ENCODE measurements at regions not wholly inside any gene's neighbourhood (a gene's known extent, or its start where the extent isn't known, plus 50 kb on each side); places are given as distances from the start of the nearest gene placed in this dataset.

- H3K4me3 ChIP-seq (ENCODE audit: low read depth, low read length) = no peak overlapping the region
- H3K4me1 ChIP-seq = no peaks in the 10 kb centered on the region
- no peaks in the 10 kb centered on the region for H3K27me3 ChIP-seq
- no peak for TF ChIP-seq CTCF (IDR thresholded peaks at IDR 0.05; ENCODE audit: low read depth, low read length)
- H3K9me3 ChIP-seq = no peaks in the 10 kb centered on the region
- no peaks in the 10 kb centered on the region for H3K36me3 ChIP-seq
- DNase-seq = no peak
These were observed 69.0 kb upstream of the HMHB1 start for GRCh38 chr5:143742951-143743350.

GRCh38 chr5:143741421-143741820 lies 70.5 kb upstream of the HMHB1 start:
- no peaks in the 10 kb centered on the region for H3K9me3 ChIP-seq

GRCh38 chr5:143740956-143741355 lies 71.0 kb upstream of the HMHB1 start:
- no peaks in the 10 kb centered on the region for H3K27me3 ChIP-seq
- TF ChIP-seq CTCF (IDR thresholded peaks at IDR 0.05; ENCODE audit: low read depth, low read length) = no peak
- H3K36me3 ChIP-seq = no peaks in the 10 kb centered on the region
- no peak for DNase-seq
- H3K4me1 ChIP-seq = no peaks in the 10 kb centered on the region
- H3K9me3 ChIP-seq = no peaks in the 10 kb centered on the region
- H3K4me3 ChIP-seq (ENCODE audit: low read depth, low read length) = no peak overlapping the region

More at GRCh38 chr5:143741421-143741820, 70.5 kb upstream of the HMHB1 start:
- DNase-seq = no peak
- Histone ChIP-seq H3K27me3 (no peaks in the 10 kb centered on the region), H3K4me1 (no peaks in the 10 kb centered on the region), H3K4me3 (ENCODE audit: low read depth, low read length) (no peak overlapping the region), H3K36me3 (no peaks in the 10 kb centered on the region)
- TF ChIP-seq CTCF (IDR thresholded peaks at IDR 0.05; ENCODE audit: low read depth, low read length) = no peak

DNA sequence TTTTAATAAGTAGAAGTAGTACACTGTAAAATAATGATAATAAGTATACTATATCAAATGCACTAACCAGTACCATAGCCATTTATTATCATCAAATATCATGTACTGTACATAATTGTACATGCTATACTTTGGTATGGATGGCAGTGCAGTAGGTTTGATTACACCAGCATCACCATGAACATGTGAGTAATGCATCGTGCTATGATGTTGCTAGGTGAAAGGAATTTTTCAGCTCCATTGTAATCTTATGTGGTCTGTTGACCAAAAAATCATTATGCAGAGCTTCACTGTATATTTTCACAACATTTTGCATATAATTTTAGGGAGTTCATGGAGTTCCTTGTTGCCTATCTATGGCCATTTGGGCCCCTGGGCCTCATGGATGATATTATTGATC lies 72.2 kb upstream of the HMHB1 start:
- Histone ChIP-seq H3K4me3 (ENCODE audit: low read depth, low read length) (no peak overlapping the region), H3K27me3 (no peaks in the 10 kb centered on the region)
- no peak for TF ChIP-seq CTCF (IDR thresholded peaks at IDR 0.05; ENCODE audit: low read depth, low read length)

DNA sequence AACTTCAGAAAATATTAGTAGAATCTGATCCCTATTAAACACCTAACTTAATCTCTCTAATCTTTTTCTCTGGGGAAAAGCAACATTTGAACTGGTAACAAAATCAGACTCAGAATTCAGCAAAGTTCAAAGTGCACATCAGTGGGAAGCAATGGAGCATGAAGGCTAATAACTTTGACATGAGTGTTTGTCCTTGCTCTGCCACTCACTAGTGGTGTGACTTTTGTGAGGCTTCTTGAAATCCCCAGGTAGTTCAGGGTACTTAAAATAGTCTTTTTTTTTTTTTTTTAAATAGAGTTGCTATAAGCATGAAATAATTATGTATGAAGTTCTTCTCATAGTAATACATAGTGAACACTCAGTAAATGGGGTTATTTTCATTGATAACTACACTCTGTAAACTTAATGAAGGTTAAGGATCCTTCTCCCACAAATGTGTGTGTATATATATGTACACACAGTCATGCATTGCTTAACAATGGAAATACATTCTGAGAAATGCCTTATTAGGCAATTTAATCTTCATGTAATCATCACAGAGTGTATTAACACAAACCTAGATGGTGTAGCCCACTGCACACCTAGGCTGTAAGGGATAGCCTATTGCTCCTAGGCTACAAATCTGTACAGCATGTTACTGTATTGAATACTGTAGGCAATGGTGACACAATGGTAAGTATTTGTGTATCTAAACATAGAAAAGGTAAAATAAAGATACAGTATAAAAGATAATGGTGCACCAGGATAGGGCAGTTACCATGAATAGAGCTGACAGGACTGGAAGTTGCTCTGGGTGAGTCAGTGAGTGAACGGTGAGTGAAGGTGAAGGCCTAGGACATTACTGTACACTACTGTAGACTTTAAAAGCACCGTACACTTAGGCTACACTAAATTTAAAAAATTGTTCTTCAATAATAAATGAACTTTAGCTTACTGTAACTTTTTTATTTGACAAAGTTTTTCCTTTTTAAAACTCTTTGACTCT lies 73.3 kb upstream of the HMHB1 start:
- H3K4me1 ChIP-seq = no peaks in the 10 kb centered on the region
- H3K27me3 ChIP-seq = no peaks in the 10 kb centered on the region
- TF ChIP-seq CTCF (IDR thresholded peaks at IDR 0.05; ENCODE audit: low read depth, low read length) = no peak
- no peaks in the 10 kb centered on the region for H3K36me3 ChIP-seq
- DNase-seq = no peak
- no peak overlapping the region for H3K4me3 ChIP-seq (ENCODE audit: low read depth, low read length)
- H3K9me3 ChIP-seq = no peaks in the 10 kb centered on the region

More for the DNA sequence above, 72.2 kb upstream of the HMHB1 start:
- no peak for DNase-seq
- Histone ChIP-seq H3K36me3 (no peaks in the 10 kb centered on the region), H3K9me3 (no peaks in the 10 kb centered on the region), H3K4me1 (no peaks in the 10 kb centered on the region)

DNA sequence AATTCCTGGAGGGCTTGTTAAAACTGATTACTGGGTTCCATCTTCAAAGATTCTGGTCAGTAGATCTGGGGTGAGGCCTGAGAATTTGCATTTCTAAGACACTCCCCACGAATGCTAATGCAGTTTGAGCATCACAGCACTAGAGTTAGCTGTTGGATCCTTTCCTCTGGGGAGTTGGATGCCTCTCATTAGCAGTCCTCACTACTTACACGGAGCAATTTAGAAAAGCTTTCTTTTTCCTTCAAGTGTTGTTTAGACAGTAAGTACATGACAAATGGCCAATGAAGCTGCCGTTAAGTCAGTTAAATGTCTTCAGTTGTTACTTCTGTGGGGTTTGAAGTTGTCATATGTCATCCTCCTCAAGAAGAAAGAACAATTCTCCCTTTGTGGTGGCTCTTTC lies 74.9 kb upstream of the HMHB1 start:
- no peak for DNase-seq
- Histone ChIP-seq H3K36me3 (no peaks in the 10 kb centered on the region), H3K27me3 (no peaks in the 10 kb centered on the region), H3K9me3 (no peaks in the 10 kb centered on the region), H3K4me1 (no peaks in the 10 kb centered on the region), H3K4me3 (ENCODE audit: low read depth, low read length) (no peak overlapping the region)
- no peak for TF ChIP-seq CTCF (IDR thresholded peaks at IDR 0.05; ENCODE audit: low read depth, low read length)
